ENCODE measurements at regions not wholly inside any gene's neighbourhood (a gene's known extent, or its start where the extent isn't known, plus 50 kb on each side); places are given as distances from the start of the nearest gene placed in this dataset.

DNA sequence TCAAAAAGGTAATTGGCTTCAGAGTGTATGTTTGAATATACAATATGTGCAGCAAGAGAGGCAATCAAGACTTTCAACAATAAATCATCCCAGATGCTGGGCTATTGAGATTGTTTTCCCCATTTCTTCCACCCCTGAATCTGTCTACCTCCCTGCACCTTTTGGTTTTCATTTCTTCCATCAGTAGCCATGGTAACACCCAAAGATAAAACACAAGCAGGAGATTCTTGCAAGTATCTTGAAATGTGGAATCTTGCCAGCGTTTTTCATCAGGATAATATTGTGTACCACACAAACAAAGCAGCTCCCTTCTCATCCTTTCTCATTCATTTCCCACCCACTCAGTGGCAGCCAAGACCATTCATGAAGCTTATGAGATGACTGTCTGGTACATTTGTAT is 73.0 kb upstream of the NRSN1 start:
- no peak for DNase-seq
- Histone ChIP-seq H3K4me1 (no peaks in the 10 kb centered on the region), H3K4me3 (no peak overlapping the region), H3K27me3 (no peaks in the 10 kb centered on the region), H3K27ac (no peak overlapping the region), H3K36me3 (no peaks in the 10 kb centered on the region), H3K9me3 (no peaks in the 10 kb centered on the region)
- intact Hi-C loops (cut with DNase I): no loop called here
- 65 to 87% methylated on average over 1 of the region's 1 CpG for WGBS, 2 donors
- no peak for TF ChIP-seq POLR2AphosphoS5 (IDR thresholded peaks at IDR 0.05)
- TF ChIP-seq EP300 (IDR thresholded peaks at IDR 0.05): no peak
- TF ChIP-seq CTCF (IDR thresholded peaks at IDR 0.05): no peak

- H3K4me1 ChIP-seq: no peaks in the 10 kb centered on the region
- no peak overlapping the region for H3K27ac ChIP-seq
- TF ChIP-seq POLR2AphosphoS5 (IDR thresholded peaks at IDR 0.05): no peak
- TF ChIP-seq POLR2A (IDR thresholded peaks at IDR 0.05): no peak
- TF ChIP-seq CTCF (IDR thresholded peaks at IDR 0.05): no peak
- TF ChIP-seq EP300 (IDR thresholded peaks at IDR 0.05): no peak
- H3K36me3 ChIP-seq: no peaks in the 10 kb centered on the region
- DNase-seq: no peak
- H3K4me3 ChIP-seq: no peak overlapping the region
- intact Hi-C loops (cut with DNase I): no loop called here
- H3K9me3 ChIP-seq: no peaks in the 10 kb centered on the region
- H3K27me3 ChIP-seq: no peaks in the 10 kb centered on the region
- 65 to 80% methylated on average over 3 of the region's 3 CpGs for WGBS, 2 donors
Observed at GRCh38 chr6:24054388-24054787, 71.6 kb upstream of the NRSN1 start.

DNA sequence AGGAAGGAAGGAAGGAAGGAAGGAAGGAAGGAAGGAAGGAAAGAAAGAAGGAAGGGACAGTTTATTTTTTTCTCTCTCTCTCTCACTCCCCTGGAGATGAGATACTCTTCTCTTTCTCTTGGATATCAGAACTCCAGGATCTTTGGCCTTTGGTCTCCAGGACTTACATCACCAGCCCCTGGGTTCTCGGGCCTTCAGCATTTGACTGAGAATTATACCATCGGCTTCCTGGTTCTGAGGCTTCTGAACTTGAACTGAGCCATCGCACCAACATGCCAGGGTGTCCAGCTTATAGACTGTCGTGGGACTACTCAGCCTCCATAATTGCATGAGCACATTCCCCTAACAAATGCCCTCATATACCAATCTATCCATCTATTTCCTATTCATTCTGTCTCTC is 69.4 kb upstream of the NRSN1 start:
- H3K27me3 ChIP-seq: no peaks in the 10 kb centered on the region
- no peaks in the 10 kb centered on the region for H3K36me3 ChIP-seq
- H3K27ac ChIP-seq: no peak overlapping the region
- H3K4me3 ChIP-seq: no peak overlapping the region
- intact Hi-C loops (cut with DNase I): no loop called here
- no peaks in the 10 kb centered on the region for H3K4me1 ChIP-seq
- WGBS, 2 donors: 88 to 89% methylated on average over 4 of the region's 4 CpGs
- no peaks in the 10 kb centered on the region for H3K9me3 ChIP-seq
- no peak for DNase-seq
- TF ChIP-seq CTCF (IDR thresholded peaks at IDR 0.05) (no peak), EP300 (IDR thresholded peaks at IDR 0.05) (no peak), POLR2A (IDR thresholded peaks at IDR 0.05) (no peak), POLR2AphosphoS5 (IDR thresholded peaks at IDR 0.05) (no peak)

- Histone ChIP-seq H3K4me3 (no peak overlapping the region), H3K4me1 (no peaks in the 10 kb centered on the region), H3K9me3 (no peaks in the 10 kb centered on the region), H3K27ac (no peak overlapping the region), H3K27me3 (no peaks in the 10 kb centered on the region), H3K36me3 (no peaks in the 10 kb centered on the region)
- intact Hi-C loops (cut with DNase I): no loop called here
- no peak for DNase-seq
- WGBS, 2 donors: 92 to 93% methylated on average over 3 of the region's 3 CpGs
- TF ChIP-seq EP300 (IDR thresholded peaks at IDR 0.05) (no peak), CTCF (IDR thresholded peaks at IDR 0.05) (no peak), POLR2A (IDR thresholded peaks at IDR 0.05) (no peak), POLR2AphosphoS5 (IDR thresholded peaks at IDR 0.05) (no peak)
Observed at GRCh38 chr6:24057030-24057429, 69.0 kb upstream of the NRSN1 start.

DNA sequence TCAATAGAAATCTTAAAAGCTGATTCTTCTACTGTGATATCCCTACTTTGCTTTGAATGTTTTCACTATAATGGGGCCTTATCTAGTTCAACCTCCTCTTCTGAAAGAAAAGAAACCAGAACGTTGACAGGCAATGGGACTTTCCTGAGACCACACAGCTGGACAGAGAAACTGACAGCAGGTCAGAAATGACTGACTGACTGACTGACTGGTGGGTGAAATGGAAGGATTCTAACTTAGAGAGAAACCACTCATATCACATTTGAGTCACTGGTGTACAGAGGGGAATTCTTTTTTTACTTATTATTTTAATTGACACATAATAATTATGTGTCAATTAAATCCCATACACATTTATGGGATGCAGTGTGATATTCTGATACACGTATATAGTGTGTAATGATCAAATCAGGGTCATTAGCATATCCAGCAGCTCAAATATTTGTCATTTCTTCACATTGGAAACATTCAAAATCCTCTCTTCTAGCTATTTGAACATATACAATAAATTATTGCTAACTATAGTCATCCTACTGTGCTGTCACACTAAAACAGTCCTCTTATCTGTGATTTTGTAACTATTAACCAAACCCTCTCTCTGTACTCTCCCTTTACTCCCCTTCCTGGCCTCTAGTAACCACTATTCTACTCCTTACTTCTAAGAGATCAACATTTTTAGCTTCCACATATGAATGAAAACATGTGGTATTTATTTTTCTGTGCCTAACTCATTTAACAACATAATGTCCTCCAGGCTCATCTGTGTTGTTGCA is 64.8 kb upstream of the NRSN1 start:
- Histone ChIP-seq H3K4me3 (no peak overlapping the region), H3K36me3 (no peaks in the 10 kb centered on the region), H3K4me1 (no peaks in the 10 kb centered on the region), H3K9me3 (no peaks in the 10 kb centered on the region), H3K27ac (no peak overlapping the region), H3K27me3 (no peaks in the 10 kb centered on the region)
- TF ChIP-seq POLR2A (IDR thresholded peaks at IDR 0.05) (no peak), POLR2AphosphoS5 (IDR thresholded peaks at IDR 0.05) (no peak), EP300 (IDR thresholded peaks at IDR 0.05) (no peak), CTCF (IDR thresholded peaks at IDR 0.05) (no peak)
- intact Hi-C loops (cut with DNase I): loop anchor here (10.0 kb wide), 2 partner anchors 144 to 214 kb away; no protein-coding TSS in a partner anchor
- 68 to 71% methylated on average over 2 of the region's 2 CpGs for WGBS, 2 donors
- no peak for DNase-seq

Data from sigmoid colon (tissue), 6 donors.